GM12892 (cell line): ENCODE measurements at regions not wholly inside any gene's neighbourhood (a gene's known extent, or its start where the extent isn't known, plus 50 kb on each side); places are given as distances from the start of the nearest gene placed in this dataset.

ENCODE experiments used
- POLR2A ChIP-seq: IDR thresholded peaks from 2 replicates; pipeline ENCODE4 v1.6.1; 2011; ENCODE audit warnings: low read depth, low read length, control low read depth
- POLR2AphosphoS5 ChIP-seq: IDR thresholded peaks from 2 replicates; pipeline ENCODE4 v1.6.1; 2011; ENCODE audit warnings: low read depth, low read length, control low read depth

DNA sequence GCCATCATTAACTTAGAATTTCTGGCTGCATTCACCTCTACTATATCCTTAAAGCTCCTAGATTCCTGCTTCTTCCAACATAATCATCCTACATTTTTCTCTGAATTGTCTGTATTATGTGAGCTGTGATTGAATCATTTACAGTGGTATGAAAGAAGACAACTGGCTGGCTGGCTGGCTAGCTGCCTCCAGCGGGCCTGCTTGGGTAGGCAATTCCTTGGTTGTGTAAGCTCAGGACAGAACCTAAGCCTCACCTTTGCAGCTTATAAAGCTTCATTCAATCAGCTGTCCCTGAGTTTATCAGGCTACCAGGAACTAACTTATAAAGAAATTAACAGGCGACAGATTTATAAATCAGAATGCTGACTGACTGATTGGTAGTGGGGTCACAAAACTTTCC, 162.7 kb upstream of the NR3C1 start:
- TF ChIP-seq POLR2AphosphoS5, result no peak
- TF ChIP-seq POLR2A, result no peak
